Ectodermal cell (in vitro differentiated cells): ENCODE measurements at regions not wholly inside any gene's neighbourhood (a gene's known extent, or its start where the extent isn't known, plus 50 kb on each side); places are given as distances from the start of the nearest gene placed in this dataset.
"Not testable (repeated sequence)": the region's sequence is repeated elsewhere in the genome, so short reads cannot be mapped to it uniquely, and the experiment has no call there.

Experiments used
- H3K27ac ChIP-seq: 2 replicates; pipeline ENCODE4 v1.7.0; 2013; ENCODE audit warnings: mild to moderate bottlenecking, low read depth, low read length; ENCODE audit not compliant: insufficient read depth, poor library complexity, severe bottlenecking
- H3K27me3 ChIP-seq: 2 replicates; pipeline ENCODE4 v1.7.0; 2013; ENCODE audit warnings: mild to moderate bottlenecking, low read length; ENCODE audit not compliant: insufficient read depth, control insufficient read depth, poor library complexity, severe bottlenecking
- H3K36me3 ChIP-seq: one replicate; pipeline ENCODE4 v1.7.0; 2013; ENCODE audit warnings: low read length; ENCODE audit not compliant: control insufficient read depth, insufficient read depth
- H3K4me1 ChIP-seq: one replicate; pipeline ENCODE4 v1.7.0; 2013; ENCODE audit warnings: low read length; ENCODE audit not compliant: control insufficient read depth, insufficient read depth
- H3K4me3 ChIP-seq: 2 replicates; pipeline ENCODE4 v1.7.0; 2013; ENCODE audit warnings: low read depth, low read length, control low read depth; ENCODE audit not compliant: insufficient read depth
- H3K9me3 ChIP-seq: 2 replicates; pipeline ENCODE4 v1.7.0; 2013; ENCODE audit warnings: mild to moderate bottlenecking, low read length, moderate library complexity; ENCODE audit not compliant: control insufficient read depth
- WGBS, 2 experiments: methylation state at CpG; one replicate each; pipeline ENCODE4 v1.1.7; 2013; ENCODE audit warnings: missing lambda C conversion rate in 2 of 2; 5-methylcytosine and 5-hydroxymethylcytosine counted together

- WGBS, 2 experiments = 87 to 95% methylated on average over 4 of the region's 4 CpGs
Measured at GRCh38 chr2:146984014-146984413, 860.8 kb upstream of the ACVR2A start.

GRCh38 chr2:146982393-146982846 lies 862.4 kb upstream of the ACVR2A start:
- Histone ChIP-seq H3K4me3 (no peak overlapping the region), H3K9me3 (no peaks in the 10 kb centered on the region), H3K4me1 (peaks cover 7% of the 10 kb centered on the region), H3K27ac (no peak overlapping the region), H3K27me3 (no peaks in the 10 kb centered on the region), H3K36me3 (no peaks in the 10 kb centered on the region)
- 80 to 100% methylated on average over 2 of the region's 2 CpGs for WGBS, 2 experiments

More at GRCh38 chr2:146984014-146984413, 860.8 kb upstream of the ACVR2A start:
- Histone ChIP-seq H3K36me3 (no peaks in the 10 kb centered on the region), H3K27ac (no peak overlapping the region), H3K27me3 (no peaks in the 10 kb centered on the region), H3K9me3 (no peaks in the 10 kb centered on the region), H3K4me1 (peaks cover 6% of the 10 kb centered on the region), H3K4me3 (no peak overlapping the region)

- Histone ChIP-seq H3K4me3 (no peak overlapping the region), H3K9me3 (no peaks in the 10 kb centered on the region), H3K36me3 (no peaks in the 10 kb centered on the region), H3K27me3 (no peaks in the 10 kb centered on the region), H3K4me1 (peaks cover 7% of the 10 kb centered on the region), H3K27ac (no peak overlapping the region)
Measured at GRCh38 chr2:146981921-146982320, 862.9 kb upstream of the ACVR2A start.

GRCh38 chr2:146979746-146980145 lies 865.1 kb upstream of the ACVR2A start:
- Histone ChIP-seq H3K27ac (no peak overlapping the region), H3K36me3 (no peaks in the 10 kb centered on the region), H3K27me3 (no peaks in the 10 kb centered on the region), H3K4me1 (peaks cover 7% of the 10 kb centered on the region), H3K9me3 (no peaks in the 10 kb centered on the region), H3K4me3 (no peak overlapping the region)

GRCh38 chr2:146978577-146979555 lies 866.0 kb upstream of the ACVR2A start:
- H3K27me3 ChIP-seq = no peaks in the 10 kb centered on the region
- H3K4me1 ChIP-seq = peaks cover 7% of the 10 kb centered on the region
- no peaks in the 10 kb centered on the region for H3K36me3 ChIP-seq
- H3K27ac ChIP-seq = no peak overlapping the region
- WGBS, 2 experiments = 89 to 93% methylated on average over 5 of the region's 5 CpGs
- H3K9me3 ChIP-seq = no peaks in the 10 kb centered on the region
- no peak overlapping the region for H3K4me3 ChIP-seq

GRCh38 chr2:146970981-146971380 lies 873.8 kb upstream of the ACVR2A start:
- H3K27ac ChIP-seq, H3K9me3 ChIP-seq, H3K27me3 ChIP-seq, H3K4me1 ChIP-seq, H3K4me3 ChIP-seq, H3K36me3 ChIP-seq: not testable (repeated sequence)
- 76 to 85% methylated on average over 4 of the region's 4 CpGs for WGBS, 2 experiments

- H3K27ac ChIP-seq, H3K9me3 ChIP-seq, H3K36me3 ChIP-seq, H3K27me3 ChIP-seq, H3K4me1 ChIP-seq, H3K4me3 ChIP-seq: not testable (repeated sequence)
- 92 to 95% methylated on average over 3 of the region's 3 CpGs for WGBS, 2 experiments
Measured at GRCh38 chr2:146969703-146970102, 875.1 kb upstream of the ACVR2A start.

GRCh38 chr2:146964494-146964893 lies 880.3 kb upstream of the ACVR2A start:
- Histone ChIP-seq H3K9me3 (no peaks in the 10 kb centered on the region), H3K36me3 (no peaks in the 10 kb centered on the region), H3K27ac (no peak overlapping the region), H3K4me3 (no peak overlapping the region), H3K4me1 (no peaks in the 10 kb centered on the region), H3K27me3 (no peaks in the 10 kb centered on the region)
- WGBS, 2 experiments = 86 to 100% methylated on average over 1 of the region's 1 CpG

GRCh38 chr2:146954544-146954943 lies 890.3 kb upstream of the ACVR2A start:
- H3K27me3 ChIP-seq = no peaks in the 10 kb centered on the region
- no peak overlapping the region for H3K4me3 ChIP-seq
- H3K27ac ChIP-seq = no peak overlapping the region
- no peaks in the 10 kb centered on the region for H3K36me3 ChIP-seq
- WGBS, 2 experiments = 91 to 95% methylated on average over 5 of the region's 5 CpGs
- no peaks in the 10 kb centered on the region for H3K9me3 ChIP-seq
- no peaks in the 10 kb centered on the region for H3K4me1 ChIP-seq

GRCh38 chr2:146952696-146953095 lies 892.1 kb upstream of the ACVR2A start:
- H3K4me1 ChIP-seq = no peaks in the 10 kb centered on the region
- no peak overlapping the region for H3K27ac ChIP-seq
- H3K4me3 ChIP-seq = no peak overlapping the region
- no peaks in the 10 kb centered on the region for H3K27me3 ChIP-seq
- no peaks in the 10 kb centered on the region for H3K9me3 ChIP-seq
- no peaks in the 10 kb centered on the region for H3K36me3 ChIP-seq
- WGBS, 2 experiments = 97 to 100% methylated on average over 2 to 3 of the region's 3 CpGs
